ENCODE measurements at regions not wholly inside any gene's neighbourhood (a gene's known extent, or its start where the extent isn't known, plus 50 kb on each side); places are given as distances from the start of the nearest gene placed in this dataset.

- TF ChIP-seq, protein P1, sequence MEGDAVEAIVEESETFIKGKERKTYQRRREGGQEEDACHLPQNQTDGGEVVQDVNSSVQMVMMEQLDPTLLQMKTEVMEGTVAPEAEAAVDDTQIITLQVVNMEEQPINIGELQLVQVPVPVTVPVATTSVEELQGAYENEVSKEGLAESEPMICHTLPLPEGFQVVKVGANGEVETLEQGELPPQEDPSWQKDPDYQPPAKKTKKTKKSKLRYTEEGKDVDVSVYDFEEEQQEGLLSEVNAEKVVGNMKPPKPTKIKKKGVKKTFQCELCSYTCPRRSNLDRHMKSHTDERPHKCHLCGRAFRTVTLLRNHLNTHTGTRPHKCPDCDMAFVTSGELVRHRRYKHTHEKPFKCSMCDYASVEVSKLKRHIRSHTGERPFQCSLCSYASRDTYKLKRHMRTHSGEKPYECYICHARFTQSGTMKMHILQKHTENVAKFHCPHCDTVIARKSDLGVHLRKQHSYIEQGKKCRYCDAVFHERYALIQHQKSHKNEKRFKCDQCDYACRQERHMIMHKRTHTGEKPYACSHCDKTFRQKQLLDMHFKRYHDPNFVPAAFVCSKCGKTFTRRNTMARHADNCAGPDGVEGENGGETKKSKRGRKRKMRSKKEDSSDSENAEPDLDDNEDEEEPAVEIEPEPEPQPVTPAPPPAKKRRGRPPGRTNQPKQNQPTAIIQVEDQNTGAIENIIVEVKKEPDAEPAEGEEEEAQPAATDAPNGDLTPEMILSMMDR (IDR thresholded peaks at IDR 0.05) = no peak
- no peak for TF ChIP-seq POLR2A (IDR thresholded peaks at IDR 0.05)
Observed at GRCh38 chr6:33933101-33933500, 129.3 kb upstream of the MLN start.

All from upper lobe of left lung (tissue), 4 donors.